ENCODE measurements at regions not wholly inside any gene's neighbourhood (a gene's known extent, or its start where the extent isn't known, plus 50 kb on each side); places are given as distances from the start of the nearest gene placed in this dataset.

DNA sequence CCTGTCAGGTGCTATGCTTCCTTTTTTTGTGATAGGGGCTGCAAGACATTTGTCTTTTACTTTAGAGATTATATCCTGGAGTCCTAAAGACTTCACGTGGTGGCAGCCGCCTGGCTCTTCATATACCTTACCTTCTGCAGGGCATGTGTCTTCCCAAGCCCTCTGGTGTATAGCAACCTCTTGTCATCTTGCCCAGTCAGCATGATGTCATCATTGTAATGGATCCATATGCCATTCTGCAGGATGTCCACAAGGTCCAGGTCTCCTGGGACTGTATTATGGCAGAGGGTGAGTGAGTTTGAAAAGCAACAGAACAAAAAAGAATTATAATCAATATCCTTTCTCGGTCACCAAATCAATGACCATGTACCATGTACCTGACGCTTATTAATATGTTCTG lies 82.2 kb upstream of the SCOC start:
- TF ChIP-seq POLR2A (IDR thresholded peaks at IDR 0.05), result no peak
- TF ChIP-seq, protein P1, sequence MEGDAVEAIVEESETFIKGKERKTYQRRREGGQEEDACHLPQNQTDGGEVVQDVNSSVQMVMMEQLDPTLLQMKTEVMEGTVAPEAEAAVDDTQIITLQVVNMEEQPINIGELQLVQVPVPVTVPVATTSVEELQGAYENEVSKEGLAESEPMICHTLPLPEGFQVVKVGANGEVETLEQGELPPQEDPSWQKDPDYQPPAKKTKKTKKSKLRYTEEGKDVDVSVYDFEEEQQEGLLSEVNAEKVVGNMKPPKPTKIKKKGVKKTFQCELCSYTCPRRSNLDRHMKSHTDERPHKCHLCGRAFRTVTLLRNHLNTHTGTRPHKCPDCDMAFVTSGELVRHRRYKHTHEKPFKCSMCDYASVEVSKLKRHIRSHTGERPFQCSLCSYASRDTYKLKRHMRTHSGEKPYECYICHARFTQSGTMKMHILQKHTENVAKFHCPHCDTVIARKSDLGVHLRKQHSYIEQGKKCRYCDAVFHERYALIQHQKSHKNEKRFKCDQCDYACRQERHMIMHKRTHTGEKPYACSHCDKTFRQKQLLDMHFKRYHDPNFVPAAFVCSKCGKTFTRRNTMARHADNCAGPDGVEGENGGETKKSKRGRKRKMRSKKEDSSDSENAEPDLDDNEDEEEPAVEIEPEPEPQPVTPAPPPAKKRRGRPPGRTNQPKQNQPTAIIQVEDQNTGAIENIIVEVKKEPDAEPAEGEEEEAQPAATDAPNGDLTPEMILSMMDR (IDR thresholded peaks at IDR 0.05), result no peak

Measured in testis (tissue), 2 donors.